Duodenal mucosa (tissue), 2 donors: ENCODE measurements at regions not wholly inside any gene's neighbourhood (a gene's known extent, or its start where the extent isn't known, plus 50 kb on each side); places are given as distances from the start of the nearest gene placed in this dataset.
"Not testable (repeated sequence)": the region's sequence is repeated elsewhere in the genome, so short reads cannot be mapped to it uniquely, and the experiment has no call there.

Experiments
- H3K27ac ChIP-seq: one replicate; pipeline ENCODE4 v1.7.0; 2013; ENCODE audit warnings: low read depth, low read length
- H3K27me3 ChIP-seq, 2 donors: one replicate each; pipeline ENCODE4 v1.7.0; 2013; ENCODE audit warnings: low read length in 2 of 2, control low read depth in 1 of 2; ENCODE audit not compliant: insufficient read depth in 2 of 2, control insufficient read depth in 1 of 2
- H3K36me3 ChIP-seq, 2 donors: one replicate each; pipeline ENCODE4 v1.7.0; 2013; ENCODE audit warnings: low read length in 2 of 2, control low read depth in 1 of 2; ENCODE audit not compliant: insufficient read depth in 2 of 2, control insufficient read depth in 1 of 2
- H3K4me1 ChIP-seq, 2 donors: one replicate each; pipeline ENCODE4 v1.7.0; 2013; ENCODE audit warnings: low read length in 2 of 2, control low read depth in 1 of 2; ENCODE audit not compliant: insufficient read depth in 2 of 2, control insufficient read depth in 1 of 2
- H3K4me3 ChIP-seq, 2 donors: one replicate each; pipeline ENCODE4 v1.7.0; 2013; ENCODE audit warnings: low read length in 2 of 2, low read depth in 1 of 2
- H3K9ac ChIP-seq, 2 donors: one replicate each; pipeline ENCODE4 v1.7.0; 2013; ENCODE audit warnings: low read length in 2 of 2, low read depth in 1 of 2
- H3K9me3 ChIP-seq, 2 donors: one replicate each; pipeline ENCODE4 v1.7.0; 2013; ENCODE audit warnings: low read length in 2 of 2, control low read depth in 1 of 2; ENCODE audit not compliant: control insufficient read depth in 1 of 2

- H3K27ac ChIP-seq, result no peak overlapping the region
- peaks cover 0 to 8% of the 10 kb centered on the region in 2 donors for H3K27me3 ChIP-seq
- no peaks in the 10 kb centered on the region for H3K9me3 ChIP-seq
- no peaks in the 10 kb centered on the region for H3K36me3 ChIP-seq
- H3K4me3 ChIP-seq, result no peak overlapping the region
- no peak overlapping the region for H3K9ac ChIP-seq
- no peaks in the 10 kb centered on the region for H3K4me1 ChIP-seq
Observed at GRCh38 chr2:173511942-173512341, 157.3 kb downstream of the CDCA7 start.

- no peaks in the 10 kb centered on the region for H3K4me1 ChIP-seq
- no peaks in the 10 kb centered on the region for H3K9me3 ChIP-seq
- no peaks in the 10 kb centered on the region for H3K36me3 ChIP-seq
- H3K27ac ChIP-seq, result no peak overlapping the region
- peaks cover 0 to 8% of the 10 kb centered on the region in 2 donors for H3K27me3 ChIP-seq
- no peak overlapping the region for H3K4me3 ChIP-seq
- no peak overlapping the region for H3K9ac ChIP-seq
Observed at GRCh38 chr2:173513107-173513727, 158.5 kb downstream of the CDCA7 start.

GRCh38 chr2:173520918-173521317 lies 166.2 kb downstream of the CDCA7 start:
- Histone ChIP-seq H3K36me3 (no peaks in the 10 kb centered on the region), H3K9me3 (no peaks in the 10 kb centered on the region), H3K9ac (no peak overlapping the region), H3K27ac (no peak overlapping the region), H3K27me3 (no peaks in the 10 kb centered on the region), H3K4me3 (no peak overlapping the region), H3K4me1 (no peaks in the 10 kb centered on the region)

- H3K27me3 ChIP-seq, result no peaks in the 10 kb centered on the region
- H3K9me3 ChIP-seq, result peaks cover 0 to under 1% of the 10 kb centered on the region in 2 donors
- no peak overlapping the region for H3K27ac ChIP-seq
- no peak overlapping the region for H3K9ac ChIP-seq
- H3K36me3 ChIP-seq, result no peaks in the 10 kb centered on the region
- no peaks in the 10 kb centered on the region for H3K4me1 ChIP-seq
- no peak overlapping the region for H3K4me3 ChIP-seq
Observed at GRCh38 chr2:173521450-173522192, 166.9 kb downstream of the CDCA7 start.

- Histone ChIP-seq H3K4me1 (no peaks in the 10 kb centered on the region), H3K4me3 (no peak overlapping the region), H3K27ac (no peak overlapping the region), H3K9me3 (peaks cover 2 to 4% of the 10 kb centered on the region in 2 donors), H3K27me3 (no peaks in the 10 kb centered on the region), H3K36me3 (no peaks in the 10 kb centered on the region), H3K9ac (no peak overlapping the region)
Observed at GRCh38 chr2:173523497-173523896, 168.8 kb downstream of the CDCA7 start.

GRCh38 chr2:173524256-173524955 lies 169.7 kb downstream of the CDCA7 start:
- Histone ChIP-seq H3K27ac (no peak overlapping the region), H3K9ac (no peak overlapping the region), H3K4me1 (no peaks in the 10 kb centered on the region), H3K9me3 (peaks cover 2 to 4% of the 10 kb centered on the region in 2 donors), H3K4me3 (no peak overlapping the region), H3K36me3 (no peaks in the 10 kb centered on the region), H3K27me3 (no peaks in the 10 kb centered on the region)

- H3K27me3 ChIP-seq, H3K4me1 ChIP-seq, H3K36me3 ChIP-seq, H3K27ac ChIP-seq, H3K9me3 ChIP-seq, H3K9ac ChIP-seq: not testable (repeated sequence)
- H3K4me3 ChIP-seq, result peak overlapping the region in 1 of 2 donors; percentile 42
Observed at GRCh38 chr2:173532732-173533531, 178.3 kb downstream of the CDCA7 start.

- H3K4me3 ChIP-seq, result no peak overlapping the region
- no peak overlapping the region for H3K27ac ChIP-seq
- peaks cover 0 to 4% of the 10 kb centered on the region in 2 donors for H3K4me1 ChIP-seq
- H3K9ac ChIP-seq, result no peak overlapping the region
- H3K36me3 ChIP-seq, result no peaks in the 10 kb centered on the region
- no peaks in the 10 kb centered on the region for H3K9me3 ChIP-seq
- H3K27me3 ChIP-seq, result no peaks in the 10 kb centered on the region
Observed at GRCh38 chr2:173537694-173538093, 183.0 kb downstream of the CDCA7 start.

GRCh38 chr2:173539615-173540014 lies 184.9 kb downstream of the CDCA7 start:
- no peaks in the 10 kb centered on the region for H3K9me3 ChIP-seq
- H3K9ac ChIP-seq, result no peak overlapping the region
- H3K27me3 ChIP-seq, result no peaks in the 10 kb centered on the region
- no peak overlapping the region for H3K27ac ChIP-seq
- H3K4me1 ChIP-seq, result peaks cover 0 to 4% of the 10 kb centered on the region in 2 donors
- no peaks in the 10 kb centered on the region for H3K36me3 ChIP-seq
- H3K4me3 ChIP-seq, result no peak overlapping the region
